Endothelial cell of umbilical vein (primary cell): ENCODE measurements at regions not wholly inside any gene's neighbourhood (a gene's known extent, or its start where the extent isn't known, plus 50 kb on each side); places are given as distances from the start of the nearest gene placed in this dataset.

Source experiments
- BruUV-seq: library from RNA; stranded (reverse); fragments of 400-500 nt; replicated peaks from 2 replicates; lab custom pipeline; 2021; lab: Mats Ljungman, UMichigan
- CTCF ChIA-PET: fragments of 300-600, 350-600 bp; sonication (Branson Sonifier 250); formaldehyde crosslinking; loops from one replicate; lab custom pipeline; 2021; ENCODE audit warnings: antibody characterized with exemption, inconsistent platforms; lab: Charles Lee
- POLR2A ChIA-PET: fragments of 300-600, 350-600 bp; sonication (Branson Sonifier 250); formaldehyde crosslinking; loops from one replicate; lab custom pipeline; 2021; ENCODE audit warnings: antibody characterized with exemption, inconsistent platforms; lab: Charles Lee
- DNase-seq: peaks from one replicate; pipeline ENCODE4 v3.0.0-alpha.2; 2011; ENCODE audit warnings: low read depth, low spot score
- FAIRE-seq: peaks from 2 replicates; lab custom pipeline; 2011; peaks lifted over from hg19 to GRCh38; lab: Jason Lieb, UNC
- H2AFZ ChIP-seq: 2 replicates; pipeline ENCODE4 v1.6.0; 2012; ENCODE audit warnings: low read depth, low read length, control low read depth, inconsistent platforms
- H3K27ac ChIP-seq: 2 replicates; pipeline ENCODE4 v1.5.1; 2011; ENCODE audit warnings: low read depth, mild to moderate bottlenecking, control low read depth, low read length, moderate library complexity; ENCODE audit not compliant: insufficient read depth
- H3K27me3 ChIP-seq, 2 experiments: 2 replicates each; pipeline versions ENCODE4 v1.6.0 to v1.6.1; 2011; ENCODE audit warnings: low read length in 2 of 2, mixed read lengths in 1 of 2; ENCODE audit not compliant: control insufficient read depth in 2 of 2, insufficient read depth in 2 of 2
- H3K36me3 ChIP-seq, 2 experiments: 2 replicates in 1 of 2; 3 replicates in 1 of 2; pipeline ENCODE4 v1.5.1; 2011; ENCODE audit warnings: low read length in 2 of 2, mild to moderate bottlenecking in 1 of 2, moderate library complexity in 1 of 2; ENCODE audit not compliant: control insufficient read depth in 2 of 2, insufficient read depth in 2 of 2; ENCODE audit errors: extremely low read depth in 1 of 2
- H3K4me1 ChIP-seq: 3 replicates; pipeline ENCODE4 v1.5.1; 2011; ENCODE audit warnings: mild to moderate bottlenecking, low read length; ENCODE audit not compliant: control insufficient read depth, insufficient read depth; ENCODE audit errors: extremely low read depth
- H3K4me2 ChIP-seq: 2 replicates; pipeline ENCODE4 v1.6.1; 2011; ENCODE audit warnings: low read length, control low read depth, mixed read lengths; ENCODE audit not compliant: insufficient read depth
- H3K4me3 ChIP-seq, 3 experiments: fragments of 200-600 bp in 1 of 3; sonication (generic), shearing (Covaris generic) in 1 of 3; replicated peaks in 1 of 3; 2 replicates each; pipeline ENCODE4 v1.5.1; 2011 to 2016; ENCODE audit warnings: control low read depth in 3 of 3, low read length in 3 of 3, mild to moderate bottlenecking in 2 of 3, inconsistent platforms in 1 of 3, low read depth in 1 of 3, moderate library complexity in 1 of 3; ENCODE audit not compliant: insufficient read depth in 1 of 3
- H3K79me2 ChIP-seq: 2 replicates; pipeline ENCODE4 v1.6.0; 2012; ENCODE audit warnings: low read length, inconsistent platforms; ENCODE audit not compliant: control insufficient read depth, insufficient read depth
- H3K9ac ChIP-seq: replicated peaks from 2 replicates; pipeline ENCODE3; 2011; ENCODE audit warnings: low read length, control low read depth; ENCODE audit not compliant: insufficient read depth; ENCODE audit errors: extremely low read depth
- H3K9me1 ChIP-seq: replicated peaks from 3 replicates; pipeline ENCODE4 v1.6.0; 2011; ENCODE audit warnings: mild to moderate bottlenecking, low read length; ENCODE audit not compliant: control insufficient read depth, insufficient read depth; ENCODE audit errors: extremely low read depth
- H3K9me3 ChIP-seq: replicated peaks from 2 replicates; pipeline ENCODE4 v1.5.1; 2012; ENCODE audit warnings: low read length, inconsistent platforms; ENCODE audit not compliant: control insufficient read depth, insufficient read depth
- H4K20me1 ChIP-seq: replicated peaks from 2 replicates; pipeline ENCODE3; 2011; ENCODE audit warnings: mild to moderate bottlenecking, low read length; ENCODE audit not compliant: control insufficient read depth, insufficient read depth; ENCODE audit errors: extremely low read depth
- EZH2 ChIP-seq: IDR thresholded peaks from 2 replicates; pipeline ENCODE4 v1.6.1; 2012; ENCODE audit warnings: borderline replicate concordance, low read depth, mild to moderate bottlenecking, moderate library complexity, low read length, inconsistent platforms; ENCODE audit not compliant: severe bottlenecking
- FOS ChIP-seq: IDR thresholded peaks from 2 replicates; pipeline ENCODE4 v1.6.1; 2011; ENCODE audit warnings: mild to moderate bottlenecking, low read length, moderate library complexity, borderline replicate concordance; ENCODE audit not compliant: insufficient read depth
- GATA2 ChIP-seq: IDR thresholded peaks from 2 replicates; pipeline ENCODE4 v1.7.0; 2011; ENCODE audit warnings: low read depth, mild to moderate bottlenecking, moderate library complexity, mixed read lengths, low read length; ENCODE audit not compliant: insufficient read length, insufficient read depth
- JUN ChIP-seq: IDR thresholded peaks from 2 replicates; pipeline ENCODE4 v1.6.1; 2011; ENCODE audit warnings: borderline replicate concordance, low read depth; ENCODE audit not compliant: insufficient read length, insufficient read depth
- MAX ChIP-seq: IDR thresholded peaks from 2 replicates; pipeline ENCODE4 v1.6.1; 2011; ENCODE audit not compliant: insufficient read depth, insufficient read length
- MYC ChIP-seq: IDR thresholded peaks from one replicate; pipeline ENCODE4 v1.6.1; 2011; ENCODE audit warnings: mild to moderate bottlenecking, low read depth, low read length
- POLR2A ChIP-seq: IDR thresholded peaks from 2 replicates; pipeline ENCODE4 v1.6.1; 2012; ENCODE audit warnings: low read depth, mild to moderate bottlenecking, control low read depth, low read length
- POLR2AphosphoS5 ChIP-seq: IDR thresholded peaks from 2 replicates; pipeline ENCODE4 v1.6.1; 2012; ENCODE audit warnings: low read depth, mild to moderate bottlenecking, control low read depth, low read length, moderate library complexity; ENCODE audit not compliant: insufficient read depth
- dilution Hi-C: fragments of 300-500 bp; cut with MboI; formaldehyde crosslinking; loops from one replicate; pipeline ENCODE4 v1.15.0; 2019; ENCODE audit warnings: low sequenced_read_pairs; ENCODE audit not compliant: extremely low pct_ligation_motif_present
- intact Hi-C: fragments of 100-400 bp; cut with micrococcal nuclease; formaldehyde crosslinking; loops from one replicate; pipeline ENCODE4 v1.10.0; 2022
- TF ChIP-seq, protein P1 (sequence below), 2 donors: IDR thresholded peaks; 1 replicate in 1 of 2; 2 replicates in 1 of 2; pipeline ENCODE4 v1.5.1; 2011; ENCODE audit warnings: low read length in 2 of 2, mild to moderate bottlenecking in 2 of 2, moderate library complexity in 2 of 2, control low read depth in 1 of 2, inconsistent platforms in 1 of 2, low read depth in 1 of 2; ENCODE audit not compliant: insufficient read depth in 1 of 2; ENCODE audit errors: extremely low read depth in 1 of 2

- POLR2A ChIA-PET: no interaction called here
- TF ChIP-seq POLR2A (no peak), FOS (no peak), MAX (no peak), EZH2 (no peak), GATA2 (no peak), POLR2AphosphoS5 (no peak), JUN (no peak), MYC (no peak)
- TF ChIP-seq, protein P1, sequence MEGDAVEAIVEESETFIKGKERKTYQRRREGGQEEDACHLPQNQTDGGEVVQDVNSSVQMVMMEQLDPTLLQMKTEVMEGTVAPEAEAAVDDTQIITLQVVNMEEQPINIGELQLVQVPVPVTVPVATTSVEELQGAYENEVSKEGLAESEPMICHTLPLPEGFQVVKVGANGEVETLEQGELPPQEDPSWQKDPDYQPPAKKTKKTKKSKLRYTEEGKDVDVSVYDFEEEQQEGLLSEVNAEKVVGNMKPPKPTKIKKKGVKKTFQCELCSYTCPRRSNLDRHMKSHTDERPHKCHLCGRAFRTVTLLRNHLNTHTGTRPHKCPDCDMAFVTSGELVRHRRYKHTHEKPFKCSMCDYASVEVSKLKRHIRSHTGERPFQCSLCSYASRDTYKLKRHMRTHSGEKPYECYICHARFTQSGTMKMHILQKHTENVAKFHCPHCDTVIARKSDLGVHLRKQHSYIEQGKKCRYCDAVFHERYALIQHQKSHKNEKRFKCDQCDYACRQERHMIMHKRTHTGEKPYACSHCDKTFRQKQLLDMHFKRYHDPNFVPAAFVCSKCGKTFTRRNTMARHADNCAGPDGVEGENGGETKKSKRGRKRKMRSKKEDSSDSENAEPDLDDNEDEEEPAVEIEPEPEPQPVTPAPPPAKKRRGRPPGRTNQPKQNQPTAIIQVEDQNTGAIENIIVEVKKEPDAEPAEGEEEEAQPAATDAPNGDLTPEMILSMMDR (IDR thresholded peaks at IDR 0.05; ENCODE audit: extremely low read depth in 1 of 2, insufficient read depth in 1 of 2, low read depth in 1 of 2, low read length in 2 of 2): no peak
Measured at GRCh38 chr1:60994828-60995492, 87.4 kb upstream of the NFIA start.

More at GRCh38 chr1:60994828-60995492, 87.4 kb upstream of the NFIA start:
- Histone ChIP-seq H3K9me3 (no peaks in the 10 kb centered on the region), H3K36me3 (no peaks in the 10 kb centered on the region), H3K27ac (no peak overlapping the region), H3K4me2 (no peak overlapping the region), H3K4me1 (peaks cover 13% of the 10 kb centered on the region), H3K27me3 (no peaks in the 10 kb centered on the region), H3K4me3 (no peak overlapping the region), H3K9ac (no peak overlapping the region), H4K20me1 (no peaks in the 10 kb centered on the region), H2AFZ (no peak overlapping the region), H3K9me1 (no peaks in the 10 kb centered on the region), H3K79me2 (no peaks in the 10 kb centered on the region)
- no TSS peak for BruUV-seq
- DNase-seq (no peak), FAIRE-seq (no peak)
- dilution Hi-C loops (no loop called here), intact Hi-C loops (no loop called here)
- CTCF ChIA-PET: interaction anchor here (0.7 kb wide), 1 partner anchor 115 kb away, joined by 3 read pairs; no protein-coding TSS in a partner anchor
